ENCODE measurements at regions not wholly inside any gene's neighbourhood (a gene's known extent, or its start where the extent isn't known, plus 50 kb on each side); places are given as distances from the start of the nearest gene placed in this dataset.
A peak's percentile ranks its signal among the peaks of the same experiment; 100 is the strongest.

GRCh38 chr11:69361048-69361447, 67.1 kb downstream of the MYEOV start:
- Mint-ChIP-seq H3K27ac (no peak overlapping the region), H3K36me3 (no peaks in the 10 kb centered on the region), H3K9me3 (peaks cover 7% of the 10 kb centered on the region), H3K4me1 (no peaks in the 10 kb centered on the region), H3K4me3 (no peak overlapping the region), H3K27me3 (ENCODE audit: insufficient read depth, low read depth) (peaks cover 1% of the 10 kb centered on the region)
- H3K79me2 ChIP-seq (ENCODE audit: low read depth) = no peaks in the 10 kb centered on the region
- H3K27ac ChIP-seq = no peak overlapping the region
- TF ChIP-seq EZH2 (IDR thresholded peaks at IDR 0.05) (no peak), EZH2phosphoT487 (IDR thresholded peaks at IDR 0.05) (no peak), CTCF (IDR thresholded peaks at IDR 0.05) (no peak)
- H3K27me3 ChIP-seq = no peaks in the 10 kb centered on the region
- DNase-seq (ENCODE audit: low spot score) = no peak
- H3K9me3 ChIP-seq (ENCODE audit: low read depth) = peaks cover 6% of the 10 kb centered on the region
- H3K4me2 ChIP-seq = no peak overlapping the region
- H3K4me1 ChIP-seq = no peaks in the 10 kb centered on the region
- H2AFZ ChIP-seq (replicated peaks) = no peak overlapping the region
- no peaks in the 10 kb centered on the region for H4K20me1 ChIP-seq (ENCODE audit: low read depth)
- no peaks in the 10 kb centered on the region for H3F3A ChIP-seq (ENCODE audit: low read depth)
- H3K9ac ChIP-seq = no peak overlapping the region
- H3K4me3 ChIP-seq = no peak overlapping the region
- no peaks in the 10 kb centered on the region for H3K36me3 ChIP-seq

- H3K9ac ChIP-seq = no peak overlapping the region
Observed at GRCh38 chr11:69361466-69361865, 67.5 kb downstream of the MYEOV start.

GRCh38 chr11:69362315-69362714, 68.4 kb downstream of the MYEOV start:
- no peaks in the 10 kb centered on the region for H3K79me2 ChIP-seq (ENCODE audit: low read depth)
- no peak overlapping the region for H2AFZ ChIP-seq (replicated peaks)
- Mint-ChIP-seq H3K27ac (no peak overlapping the region), H3K4me1 (no peaks in the 10 kb centered on the region), H3K36me3 (no peaks in the 10 kb centered on the region), H3K27me3 (ENCODE audit: insufficient read depth, low read depth) (no peaks in the 10 kb centered on the region), H3K4me3 (no peak overlapping the region), H3K9me3 (peaks cover 7% of the 10 kb centered on the region)
- H3K9ac ChIP-seq = no peak overlapping the region
- H4K20me1 ChIP-seq (ENCODE audit: low read depth) = no peaks in the 10 kb centered on the region
- no peak overlapping the region for H3K4me2 ChIP-seq
- H3K4me1 ChIP-seq = no peaks in the 10 kb centered on the region
- H3K9me3 ChIP-seq (ENCODE audit: low read depth) = peaks cover 6% of the 10 kb centered on the region
- no peak overlapping the region for H3K4me3 ChIP-seq
- no peaks in the 10 kb centered on the region for H3K27me3 ChIP-seq
- no peaks in the 10 kb centered on the region for H3F3A ChIP-seq (ENCODE audit: low read depth)
- DNase-seq (ENCODE audit: low spot score) = no peak
- TF ChIP-seq EZH2 (IDR thresholded peaks at IDR 0.05) = no peak
- TF ChIP-seq CTCF (IDR thresholded peaks at IDR 0.05) = peak; percentile 12
- no peak overlapping the region for H3K27ac ChIP-seq
- H3K36me3 ChIP-seq = no peaks in the 10 kb centered on the region

More at GRCh38 chr11:69361466-69361865, 67.5 kb downstream of the MYEOV start:
- no peaks in the 10 kb centered on the region for H4K20me1 ChIP-seq (ENCODE audit: low read depth)
- H3F3A ChIP-seq (ENCODE audit: low read depth) = no peaks in the 10 kb centered on the region
- H3K36me3 ChIP-seq = no peaks in the 10 kb centered on the region
- H3K27me3 ChIP-seq = no peaks in the 10 kb centered on the region
- H3K4me1 ChIP-seq = no peaks in the 10 kb centered on the region
- peak overlapping the region; percentile 13 for H2AFZ ChIP-seq (replicated peaks)
- H3K27ac ChIP-seq = no peak overlapping the region
- peaks cover 7% of the 10 kb centered on the region for H3K9me3 Mint-ChIP-seq
- no peak overlapping the region for H3K4me2 ChIP-seq
- peaks cover 6% of the 10 kb centered on the region for H3K9me3 ChIP-seq (ENCODE audit: low read depth)
- H3K79me2 ChIP-seq (ENCODE audit: low read depth) = no peaks in the 10 kb centered on the region
- DNase-seq (ENCODE audit: low spot score) = no peak
- H3K27ac Mint-ChIP-seq = no peak overlapping the region
- no peak for TF ChIP-seq EZH2 (IDR thresholded peaks at IDR 0.05)
- TF ChIP-seq CTCF (IDR thresholded peaks at IDR 0.05) = no peak
- TF ChIP-seq EZH2phosphoT487 (IDR thresholded peaks at IDR 0.05) = no peak
- no peaks in the 10 kb centered on the region for H3K36me3 Mint-ChIP-seq
- no peak overlapping the region for H3K4me3 Mint-ChIP-seq
- H3K27me3 Mint-ChIP-seq (ENCODE audit: insufficient read depth, low read depth) = no peaks in the 10 kb centered on the region
- no peaks in the 10 kb centered on the region for H3K4me1 Mint-ChIP-seq
- H3K4me3 ChIP-seq = no peak overlapping the region
